ENCODE measurements at regions not wholly inside any gene's neighbourhood (a gene's known extent, or its start where the extent isn't known, plus 50 kb on each side); places are given as distances from the start of the nearest gene placed in this dataset.
A peak's percentile ranks its signal among the peaks of the same experiment; 100 is the strongest.

GRCh38 chr5:56350011-56350596 lies 117.0 kb upstream of the ANKRD55 start:
- no peak for DNase-seq (ENCODE audit: low spot score)

DNA sequence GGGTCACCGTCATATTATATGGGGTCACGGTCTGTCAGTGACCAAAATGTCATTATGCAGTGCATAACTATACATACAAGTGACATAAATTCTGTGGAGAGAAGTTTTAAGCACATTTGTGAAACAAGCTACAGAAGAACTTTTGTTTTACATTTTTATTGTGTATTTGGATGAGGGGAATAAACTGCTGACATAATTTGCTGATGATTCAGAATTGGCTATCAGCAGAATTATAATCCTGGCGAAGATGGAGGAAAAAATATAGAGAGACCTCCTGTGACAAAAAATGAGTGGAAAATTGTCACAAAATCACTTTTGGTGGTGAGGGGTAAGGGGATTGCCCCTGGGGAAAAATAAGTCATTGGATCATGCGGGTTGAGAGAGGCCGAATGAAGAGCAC lies 116.3 kb upstream of the ANKRD55 start:
- DNase-seq (ENCODE audit: low spot score): no peak

- DNase-seq (ENCODE audit: low spot score): peak; percentile 96
These were observed 113.8 kb upstream of the ANKRD55 start for GRCh38 chr5:56346741-56347535.

DNA sequence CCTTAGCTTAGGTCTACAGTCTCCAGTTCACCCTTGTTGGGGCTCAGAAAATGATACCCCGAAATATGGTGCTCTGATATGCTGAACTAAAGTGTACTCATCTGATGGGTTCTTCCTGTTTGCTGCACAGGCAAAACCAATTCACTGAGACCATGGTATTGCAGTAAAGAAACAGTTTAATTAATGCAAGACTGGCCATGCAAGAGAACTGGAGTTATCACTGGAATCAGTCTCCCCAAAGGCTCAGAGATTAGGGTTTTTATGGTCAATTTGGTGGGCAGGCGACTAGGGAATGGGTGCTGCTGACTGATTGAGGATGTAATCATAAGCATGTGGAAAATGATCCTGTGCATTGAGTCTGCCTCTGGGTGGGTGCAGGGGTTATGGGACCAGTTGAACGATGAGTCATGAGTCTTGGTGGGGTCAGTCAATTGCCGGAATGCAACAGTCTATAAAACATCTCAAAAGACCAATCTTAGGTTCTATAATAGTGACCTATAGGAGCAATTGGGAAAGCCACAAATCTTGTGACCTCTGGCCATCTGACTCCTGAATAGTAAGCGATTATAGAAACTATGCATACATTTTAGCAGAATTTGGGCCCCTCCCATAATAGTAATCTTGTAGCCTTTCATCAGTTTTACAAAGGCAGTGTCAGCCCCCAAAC lies 113.0 kb upstream of the ANKRD55 start:
- no peak for DNase-seq (ENCODE audit: low spot score)

GRCh38 chr5:56345352-56345751 lies 112.2 kb upstream of the ANKRD55 start:
- DNase-seq (ENCODE audit: low spot score): no peak

DNA sequence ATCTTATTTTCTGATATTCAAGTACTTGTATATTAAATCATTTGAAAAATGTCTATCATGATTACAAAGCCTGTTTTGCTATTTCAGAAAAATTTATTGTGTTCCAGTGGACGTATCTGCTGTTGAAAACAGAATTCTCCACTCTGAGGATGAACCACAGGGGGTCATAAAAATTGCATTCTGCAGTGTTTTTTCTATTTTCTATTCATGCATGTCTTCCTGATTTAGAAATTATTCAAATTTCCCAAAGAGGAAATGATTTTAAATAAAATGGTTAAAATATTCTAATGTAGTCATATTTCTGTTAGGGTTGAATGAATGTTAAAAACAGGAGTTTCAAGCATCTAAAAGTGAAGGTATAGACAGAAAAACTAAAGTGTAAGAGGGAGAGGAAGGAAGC lies 111.5 kb upstream of the ANKRD55 start:
- no peak for DNase-seq (ENCODE audit: low spot score)

DNA sequence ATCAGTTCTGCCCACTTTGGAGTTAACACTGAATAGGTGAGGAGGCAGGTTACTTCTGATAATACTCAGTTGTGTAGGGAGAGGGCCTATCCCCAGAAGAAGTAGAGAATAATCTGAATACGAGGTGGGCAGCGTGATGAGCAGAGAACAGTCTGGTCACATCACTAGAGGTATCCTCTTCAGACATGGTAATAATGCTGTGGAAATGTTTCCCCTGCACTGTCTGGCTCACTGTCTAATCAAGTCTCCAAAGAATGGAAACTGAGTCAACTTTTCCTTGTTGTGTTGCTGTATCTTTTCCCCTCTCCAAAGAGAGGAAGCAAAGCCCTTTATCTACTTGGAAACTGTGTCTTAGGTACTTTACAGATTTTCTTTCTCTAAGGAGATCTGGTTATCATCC lies 110.9 kb upstream of the ANKRD55 start:
- DNase-seq (ENCODE audit: low spot score): no peak

- no peak for DNase-seq (ENCODE audit: low spot score)
These were observed 109.5 kb upstream of the ANKRD55 start for GRCh38 chr5:56342616-56343015.

DNA sequence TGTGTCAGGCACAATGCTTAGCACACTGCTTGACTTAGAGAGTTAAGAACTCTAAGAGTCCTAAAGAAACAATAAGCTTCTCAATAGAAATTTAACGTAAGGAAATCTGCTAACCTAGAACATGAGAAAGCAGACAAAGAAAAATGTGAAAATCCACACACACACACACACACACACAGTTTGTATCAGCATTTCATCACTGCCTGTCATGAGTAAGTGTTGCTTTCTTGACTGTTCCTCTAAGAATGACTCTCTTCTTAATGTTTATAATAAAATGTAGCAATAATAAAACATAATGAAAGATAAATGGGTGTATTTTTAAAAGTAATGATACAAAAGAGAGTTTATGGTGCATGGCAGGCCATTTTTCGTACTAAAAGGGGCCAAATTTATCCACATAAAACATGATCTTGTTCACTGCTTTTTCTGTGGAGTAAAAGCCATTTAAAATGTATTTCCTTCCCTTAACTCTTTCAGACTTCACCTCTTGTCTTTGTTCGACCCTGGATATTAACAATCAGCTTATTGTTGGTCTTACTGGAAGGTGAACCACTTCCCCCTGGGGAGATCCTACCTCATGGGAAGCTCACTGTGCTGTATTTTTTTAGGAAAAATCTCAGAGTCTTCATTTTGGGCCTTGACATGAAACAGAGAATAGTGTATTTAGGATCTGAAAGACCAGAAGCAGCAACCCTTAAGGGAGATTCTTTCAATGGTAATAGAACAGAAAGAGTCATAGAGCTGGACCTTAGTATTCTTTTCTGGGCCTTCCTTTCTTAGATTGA lies 107.3 kb upstream of the ANKRD55 start:
- DNase-seq (ENCODE audit: low spot score): no peak

DNA sequence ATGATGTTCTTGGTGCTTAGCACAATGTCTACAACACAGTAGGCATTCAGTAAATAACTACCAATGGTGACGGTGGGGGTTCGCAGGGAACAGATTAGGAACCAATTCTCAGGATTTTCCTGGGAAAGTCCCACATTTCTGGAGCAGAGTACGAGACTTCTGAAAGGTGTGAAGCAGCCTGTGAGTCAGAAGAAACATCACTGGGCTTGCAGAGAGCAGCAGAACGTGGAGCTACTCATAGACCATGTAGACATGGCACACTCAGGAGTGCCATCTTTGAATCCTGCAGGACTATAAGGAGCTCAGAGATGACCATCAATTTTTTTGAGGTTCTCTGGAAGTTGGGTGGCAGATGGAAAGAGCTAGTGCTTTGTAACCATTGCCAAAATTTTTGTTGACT lies 106.6 kb upstream of the ANKRD55 start:
- DNase-seq (ENCODE audit: low spot score): no peak

DNA sequence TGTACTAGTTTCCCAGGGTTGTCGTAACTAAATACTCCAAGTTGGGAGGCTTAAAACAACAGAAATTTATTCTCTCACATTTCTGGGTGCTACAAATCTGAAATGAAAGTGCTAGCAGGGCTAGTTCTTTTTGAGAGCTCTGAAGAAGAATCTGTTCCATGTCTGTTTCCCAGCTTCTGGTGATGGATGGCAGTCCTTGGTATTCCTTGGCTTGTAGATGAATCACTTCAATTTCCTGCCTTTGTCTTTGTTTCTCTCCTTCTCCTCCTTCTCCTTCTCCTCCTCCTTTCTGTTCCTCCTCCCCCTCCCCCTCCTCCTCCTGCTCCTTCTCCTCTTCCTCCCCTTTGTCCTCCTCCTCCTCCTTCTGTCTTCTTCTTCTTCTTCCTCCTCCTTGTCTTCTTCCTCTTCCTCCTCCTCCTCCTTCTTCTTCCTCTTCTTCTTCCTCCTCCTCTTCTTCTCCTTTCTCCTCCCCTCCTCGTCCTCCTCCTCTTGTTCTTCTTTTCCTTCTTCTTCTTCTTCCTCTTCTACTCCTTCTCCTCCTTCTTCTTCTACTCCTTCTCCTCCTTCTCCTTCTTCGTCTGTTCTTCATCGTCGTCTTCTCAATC lies 104.7 kb upstream of the ANKRD55 start:
- no peak for DNase-seq (ENCODE audit: low spot score)

DNA sequence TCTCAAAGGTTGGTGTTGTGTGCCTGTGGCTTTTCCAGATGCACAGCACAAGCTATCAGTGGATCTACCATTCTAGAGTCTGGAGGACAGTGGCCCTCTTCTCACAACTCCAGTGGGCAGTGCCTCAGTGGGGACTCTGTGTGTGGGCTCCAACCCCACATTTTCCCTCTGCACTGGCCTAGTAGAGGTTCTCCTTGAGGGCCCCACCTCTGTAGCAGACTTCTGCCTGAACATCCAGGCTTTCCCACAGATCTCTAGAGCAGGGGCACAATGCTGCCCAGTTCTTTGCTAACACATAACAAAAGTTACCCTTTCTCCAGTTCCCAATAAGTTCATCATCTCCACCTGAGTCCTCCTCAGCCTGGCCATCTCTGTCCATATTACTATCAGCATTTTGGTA lies 102.1 kb upstream of the ANKRD55 start:
- no peak for DNase-seq (ENCODE audit: low spot score)

- DNase-seq (ENCODE audit: low spot score): no peak
These were observed 97.7 kb upstream of the ANKRD55 start for GRCh38 chr5:56330806-56331205.

- no peak for DNase-seq (ENCODE audit: low spot score)
These were observed 97.0 kb upstream of the ANKRD55 start for GRCh38 chr5:56330167-56330566.

GRCh38 chr5:56329652-56330051 lies 96.5 kb upstream of the ANKRD55 start:
- no peak for DNase-seq (ENCODE audit: low spot score)

- no peak for DNase-seq (ENCODE audit: low spot score)
These were observed 95.8 kb upstream of the ANKRD55 start for GRCh38 chr5:56328753-56329560.

DNA sequence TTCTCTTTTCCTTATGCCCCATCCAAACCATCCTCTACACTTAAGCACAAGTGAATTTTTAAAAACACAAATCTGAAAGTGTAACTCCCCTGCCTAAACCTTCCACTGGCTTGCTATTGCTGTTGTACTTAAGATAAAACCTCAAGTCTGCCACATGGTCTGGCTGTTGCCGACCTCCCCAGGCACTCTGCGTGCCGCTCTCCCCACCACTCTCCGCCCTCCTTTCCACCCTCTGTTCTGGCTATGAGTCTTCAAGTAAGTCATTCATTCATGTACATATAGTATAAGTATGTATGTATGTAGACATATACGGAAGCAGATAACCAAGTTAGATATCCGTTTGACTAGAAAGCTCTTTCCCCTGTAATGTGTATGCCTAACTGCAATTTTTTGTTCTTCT lies 94.7 kb upstream of the ANKRD55 start:
- no peak for DNase-seq (ENCODE audit: low spot score)

DNA sequence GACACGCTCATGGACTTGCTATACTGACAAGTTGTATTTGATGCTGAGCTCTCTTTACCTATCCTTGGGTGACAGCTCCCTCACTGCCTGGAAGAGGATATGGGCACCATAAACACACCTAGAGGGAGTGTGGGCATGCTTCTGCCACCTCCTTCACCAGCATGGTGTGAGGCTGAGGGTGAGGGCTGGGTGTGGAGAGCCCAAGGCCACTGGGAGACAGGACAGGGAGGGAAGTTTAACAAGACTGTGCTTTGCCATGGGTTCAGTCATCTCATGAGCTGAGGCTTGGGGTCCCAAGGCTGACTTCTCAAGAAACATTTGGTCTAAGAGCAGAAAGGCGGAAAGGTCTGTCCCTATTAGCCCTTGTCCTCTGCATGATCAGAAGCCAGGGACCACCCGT lies 93.6 kb upstream of the ANKRD55 start:
- no peak for DNase-seq (ENCODE audit: low spot score)

DNA sequence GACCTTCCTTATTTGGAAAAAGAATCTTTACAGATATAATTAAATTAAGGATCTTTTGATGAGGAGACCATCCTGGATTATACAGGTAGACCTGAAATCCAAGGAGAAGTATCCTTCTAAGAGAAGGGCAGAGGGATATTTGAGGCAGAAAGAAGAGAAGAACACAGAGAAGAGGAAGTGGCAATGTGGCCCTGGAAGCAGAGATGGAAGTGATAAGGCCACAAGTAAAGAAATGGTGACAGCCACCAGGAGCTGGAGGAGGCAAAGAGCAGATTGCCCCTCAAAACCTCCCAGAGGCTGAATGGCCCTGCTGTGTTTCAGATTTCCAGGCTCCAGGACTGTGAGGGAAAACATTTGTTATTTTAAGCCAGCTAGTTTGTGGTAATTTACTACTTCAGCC lies 93.0 kb upstream of the ANKRD55 start:
- no peak for DNase-seq (ENCODE audit: low spot score)

- DNase-seq (ENCODE audit: low spot score): no peak
These were observed 91.9 kb upstream of the ANKRD55 start for GRCh38 chr5:56325039-56325438.

DNA sequence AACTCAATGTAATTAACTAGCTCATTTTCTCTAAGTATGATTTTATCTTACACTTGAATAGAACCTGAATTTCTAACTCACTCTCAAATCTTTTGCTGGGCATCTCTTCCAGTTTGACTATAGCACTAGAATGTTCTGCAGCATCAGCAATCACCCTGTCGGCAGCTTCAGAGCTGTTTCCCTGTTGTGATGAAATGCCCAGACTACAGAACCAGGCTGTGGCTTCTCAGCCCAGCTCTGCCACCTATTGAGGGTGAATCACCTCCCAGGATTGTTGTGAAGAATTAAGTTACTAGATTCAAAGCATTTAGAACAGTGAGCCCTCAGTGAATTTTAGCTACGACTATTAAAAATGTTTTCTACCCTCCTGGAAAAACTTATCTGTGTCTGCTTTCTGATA lies 90.4 kb upstream of the ANKRD55 start:
- DNase-seq (ENCODE audit: low spot score): peak; percentile 59

Data from H4 (cell line).